Mucosa of descending colon (tissue), 3 donors: ENCODE measurements at regions not wholly inside any gene's neighbourhood (a gene's known extent, or its start where the extent isn't known, plus 50 kb on each side); places are given as distances from the start of the nearest gene placed in this dataset.

ENCODE experiments used
- ATAC-seq: fragments of 200-7000 bp; cut with Tn5 transposase; one replicate; pipeline ENCODE4 v1.9.1; 2020; ENCODE audit warnings: mild to moderate bottlenecking, moderate library complexity
- DNase-seq, 3 donors: peaks; one replicate each; pipeline ENCODE4 v3.0.0-alpha.2; 2020
- H3K36me3 ChIP-seq: fragments of 200-600 bp; one replicate; pipeline ENCODE4 v1.8.0; 2021; ENCODE audit warnings: low read depth, mild to moderate bottlenecking
- H3K4me1 ChIP-seq: fragments of 200-600 bp; one replicate; pipeline ENCODE4 v1.8.0; 2021; ENCODE audit warnings: low read depth, mild to moderate bottlenecking
- H3K4me3 ChIP-seq: fragments of 200-600 bp; one replicate; pipeline ENCODE4 v1.8.0; 2021; ENCODE audit warnings: mild to moderate bottlenecking
- H3K9me3 ChIP-seq: fragments of 200-600 bp; one replicate; pipeline ENCODE4 v1.8.0; 2021; ENCODE audit warnings: mild to moderate bottlenecking
- CTCF ChIP-seq: fragments of 200-600 bp; IDR thresholded peaks from one replicate; pipeline ENCODE4 v1.8.0; 2022; ENCODE audit warnings: antibody characterized with exemption, mild to moderate bottlenecking
- intact Hi-C, 2 donors: fragments of 100-400 bp; cut with DNase I in 1 of 2; cut with micrococcal nuclease in 1 of 2; formaldehyde crosslinking; loops; one replicate each; pipeline versions ENCODE4 v1.11.0 to v1.11.1; 2022; cut with DNase I, micrococcal nuclease
- donor health status: DM: no; HTN: no; CAD: no; lungs with moderate emphysema.
- donor health status: DM: no; HTN: no; CAD: no.
- donor health status: DM: no; HTN: yes; CAD: no.

- intact Hi-C loops, result no loop called here
- Histone ChIP-seq H3K9me3 (no peaks in the 10 kb centered on the region), H3K4me3 (no peak overlapping the region), H3K4me1 (peaks cover 20% of the 10 kb centered on the region), H3K36me3 (no peaks in the 10 kb centered on the region)
- peak in 1 of 3 donors; percentile 60 for DNase-seq
- no peak for TF ChIP-seq CTCF
- ATAC-seq, result peak; percentile 89
These were observed 148.1 kb downstream of the PPARGC1A start for GRCh38 chr4:23741681-23742191.

- no peak for ATAC-seq
- Histone ChIP-seq H3K4me3 (no peak overlapping the region), H3K4me1 (peaks cover 20% of the 10 kb centered on the region), H3K9me3 (no peaks in the 10 kb centered on the region), H3K36me3 (no peaks in the 10 kb centered on the region)
- intact Hi-C loops, result no loop called here
- no peak for DNase-seq
- TF ChIP-seq CTCF, result no peak
These were observed 152.3 kb downstream of the PPARGC1A start for GRCh38 chr4:23737571-23737970.

- TF ChIP-seq CTCF, result no peak
- DNase-seq (no peak), ATAC-seq (no peak)
- H3K4me3 ChIP-seq, result no peak overlapping the region
- no peaks in the 10 kb centered on the region for H3K9me3 ChIP-seq
- no peaks in the 10 kb centered on the region for H3K36me3 ChIP-seq
- H3K4me1 ChIP-seq, result peaks cover 13% of the 10 kb centered on the region
- intact Hi-C loops, result no loop called here
These were observed 153.4 kb downstream of the PPARGC1A start for GRCh38 chr4:23736466-23736865.

GRCh38 chr4:23734000-23734399 is 155.8 kb downstream of the PPARGC1A start:
- peak in 1 of 3 donors; percentile 36 for DNase-seq
- H3K9me3 ChIP-seq, result no peaks in the 10 kb centered on the region
- ATAC-seq, result peak; percentile 82
- intact Hi-C loops, result no loop called here
- TF ChIP-seq CTCF, result no peak
- H3K4me3 ChIP-seq, result no peak overlapping the region
- H3K36me3 ChIP-seq, result no peaks in the 10 kb centered on the region
- peaks cover 5% of the 10 kb centered on the region for H3K4me1 ChIP-seq

- ATAC-seq, result peak; percentile 30
- Histone ChIP-seq H3K9me3 (no peaks in the 10 kb centered on the region), H3K36me3 (no peaks in the 10 kb centered on the region), H3K4me3 (no peak overlapping the region), H3K4me1 (peaks cover 5% of the 10 kb centered on the region)
- no peak for DNase-seq
- TF ChIP-seq CTCF, result no peak
- intact Hi-C loops, result no loop called here
These were observed 156.4 kb downstream of the PPARGC1A start for GRCh38 chr4:23733476-23733875.

GRCh38 chr4:23730998-23731397 is 158.8 kb downstream of the PPARGC1A start:
- ATAC-seq (peak; percentile 69), DNase-seq (no peak)
- TF ChIP-seq CTCF, result no peak
- Histone ChIP-seq H3K4me1 (peaks cover 5% of the 10 kb centered on the region), H3K36me3 (no peaks in the 10 kb centered on the region), H3K4me3 (no peak overlapping the region), H3K9me3 (no peaks in the 10 kb centered on the region)
- intact Hi-C loops, result no loop called here
